Neuronal stem cell (in vitro differentiated cells): ENCODE measurements at regions not wholly inside any gene's neighbourhood (a gene's known extent, or its start where the extent isn't known, plus 50 kb on each side); places are given as distances from the start of the nearest gene placed in this dataset.

ENCODE experiments used
- DNase-seq: peaks from one replicate; pipeline ENCODE4 v3.0.0-alpha.2; 2013; ENCODE audit warnings: low spot score
- H2AFZ ChIP-seq: one replicate; pipeline ENCODE4 v1.6.1; 2013; ENCODE audit warnings: mild to moderate bottlenecking, low read length, inconsistent platforms
- H2AK5ac ChIP-seq: 2 replicates; pipeline ENCODE4 v1.6.1; 2013; ENCODE audit warnings: low read depth, mild to moderate bottlenecking, inconsistent platforms, low read length, moderate library complexity, mixed read lengths
- H2BK120ac ChIP-seq: 2 replicates; pipeline ENCODE4 v1.6.1; 2013; ENCODE audit warnings: low read depth, mild to moderate bottlenecking, inconsistent platforms, low read length, moderate library complexity, mixed read lengths
- H2BK12ac ChIP-seq: one replicate; pipeline ENCODE4 v1.6.1; 2013; ENCODE audit warnings: low read length, inconsistent platforms
- H2BK15ac ChIP-seq: 2 replicates; pipeline ENCODE4 v1.6.1; 2013; ENCODE audit warnings: mild to moderate bottlenecking, low read length, inconsistent platforms, mixed read lengths
- H2BK5ac ChIP-seq: one replicate; pipeline ENCODE4 v1.6.1; 2013; ENCODE audit warnings: inconsistent platforms, mild to moderate bottlenecking, low read length, moderate library complexity
- H3K14ac ChIP-seq: one replicate; pipeline ENCODE4 v1.6.1; 2013; ENCODE audit warnings: low read length, inconsistent platforms
- H3K18ac ChIP-seq: 2 replicates; pipeline ENCODE4 v1.6.1; 2013; ENCODE audit warnings: low read length, inconsistent platforms
- H3K23ac ChIP-seq: 2 replicates; pipeline ENCODE4 v1.6.1; 2013; ENCODE audit warnings: low read depth, mild to moderate bottlenecking, mixed read lengths, low read length, inconsistent platforms; ENCODE audit not compliant: poor library complexity
- H3K27ac ChIP-seq: replicated peaks from 3 replicates; pipeline ENCODE4 v1.5.1; 2013; ENCODE audit warnings: low read length, inconsistent platforms
- H3K27me3 ChIP-seq, 3 experiments: 2 replicates each; pipeline ENCODE4 v1.6.1; 2013; ENCODE audit warnings: low read length in 3 of 3, mild to moderate bottlenecking in 2 of 3, inconsistent platforms in 1 of 3, low read depth in 1 of 3, mixed read lengths in 1 of 3, moderate library complexity in 1 of 3; ENCODE audit not compliant: control insufficient read depth in 3 of 3, insufficient read depth in 3 of 3
- H3K36me3 ChIP-seq, 2 donors: replicated peaks in 1 of 2; 2 replicates each; pipeline ENCODE4 v1.6.1; 2013; ENCODE audit warnings: low read length in 2 of 2; ENCODE audit not compliant: control insufficient read depth in 2 of 2, insufficient read depth in 2 of 2
- H3K4ac ChIP-seq: 2 replicates; pipeline ENCODE4 v1.6.1; 2013; ENCODE audit warnings: inconsistent platforms, mild to moderate bottlenecking, low read length, moderate library complexity
- H3K4me1 ChIP-seq, 2 donors: 1 replicate in 1 of 2; 2 replicates in 1 of 2; pipeline ENCODE4 v1.6.1; 2013; ENCODE audit warnings: low read length in 2 of 2, low read depth in 1 of 2; ENCODE audit not compliant: control insufficient read depth in 2 of 2, insufficient read depth in 1 of 2
- H3K4me2 ChIP-seq: one replicate; pipeline ENCODE4 v1.6.1; 2013; ENCODE audit warnings: mild to moderate bottlenecking, low read length, inconsistent platforms; ENCODE audit not compliant: insufficient read depth, poor library complexity, severe bottlenecking
- H3K4me3 ChIP-seq, 2 donors: 2 replicates each; pipeline ENCODE4 v1.5.1; 2013; ENCODE audit warnings: low read length in 2 of 2, mild to moderate bottlenecking in 2 of 2, inconsistent platforms in 1 of 2, moderate library complexity in 1 of 2
- H3K79me1 ChIP-seq: one replicate; pipeline ENCODE4 v1.6.1; 2013; ENCODE audit warnings: low read depth, mild to moderate bottlenecking, inconsistent platforms, low read length, moderate library complexity
- H3K9ac ChIP-seq: one replicate; pipeline ENCODE4 v1.6.1; 2013; ENCODE audit warnings: mild to moderate bottlenecking, low read depth, low read length, inconsistent platforms; ENCODE audit not compliant: poor library complexity
- H3K9me3 ChIP-seq, 2 donors: replicated peaks in 1 of 2; 2 replicates each; pipeline versions ENCODE3 to v1.6.1; 2013; ENCODE audit warnings: low read length in 2 of 2, mild to moderate bottlenecking in 2 of 2, inconsistent platforms in 1 of 2, low read depth in 1 of 2, mixed read lengths in 1 of 2, moderate library complexity in 1 of 2; ENCODE audit not compliant: control insufficient read depth in 2 of 2, insufficient read depth in 1 of 2
- H4K8ac ChIP-seq: one replicate; pipeline ENCODE4 v1.6.1; 2013; ENCODE audit warnings: low read depth, mild to moderate bottlenecking, inconsistent platforms, low read length, moderate library complexity
- H4K91ac ChIP-seq: one replicate; pipeline ENCODE4 v1.6.1; 2013; ENCODE audit warnings: low read length, low read depth, mild to moderate bottlenecking, inconsistent platforms; ENCODE audit not compliant: poor library complexity
- WGBS, 2 donors: extraction: QIAGEN DNeasy Blood & Tissue Kit; methylation state at CpG; one replicate each; pipeline ENCODE4 v1.1.7; 2013; ENCODE audit warnings: missing lambda C conversion rate in 2 of 2, mixed read lengths in 1 of 2; ENCODE audit not compliant: insufficient read length in 2 of 2, insufficient replicate concordance in 1 of 2; ENCODE audit errors: extremely low coverage in 2 of 2; 5-methylcytosine and 5-hydroxymethylcytosine counted together

DNA sequence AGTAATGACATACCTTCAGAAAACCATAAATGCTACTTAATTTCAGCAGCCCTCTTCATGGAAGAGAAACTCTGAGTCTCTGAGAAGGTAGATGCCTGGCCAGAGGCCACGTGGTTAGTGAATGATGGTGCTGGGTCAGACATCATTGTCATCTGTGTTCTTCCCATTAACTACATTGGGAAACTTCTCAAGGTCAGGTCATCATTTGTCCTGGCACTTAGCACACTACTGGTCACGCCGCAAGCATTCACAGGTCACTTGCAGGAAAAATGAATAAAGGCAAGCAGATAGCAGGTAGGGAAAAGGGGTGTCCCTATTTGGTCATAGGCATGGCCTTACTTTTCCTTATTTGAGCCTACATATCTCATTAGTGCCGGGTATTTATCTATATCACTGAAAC, 220.1 kb upstream of the PROX1 start:
- H2BK12ac ChIP-seq = no peak overlapping the region
- peaks cover 0 to 1% of the 10 kb centered on the region in 2 donors for H3K4me1 ChIP-seq
- no peak overlapping the region for H2BK15ac ChIP-seq
- WGBS, 2 donors = no CpG with 5 or more reads among the region's 4 CpGs
- H4K91ac ChIP-seq = no peak overlapping the region
- no peaks in the 10 kb centered on the region for H3K27me3 ChIP-seq
- no peak overlapping the region for H3K9ac ChIP-seq
- H3K18ac ChIP-seq = no peak overlapping the region
- H3K9me3 ChIP-seq = no peaks in the 10 kb centered on the region
- H3K23ac ChIP-seq = no peak overlapping the region
- no peak overlapping the region for H2BK120ac ChIP-seq
- no peak overlapping the region for H2AK5ac ChIP-seq
- no peak for DNase-seq
- no peak overlapping the region for H2BK5ac ChIP-seq
- H4K8ac ChIP-seq = no peak overlapping the region
- no peak overlapping the region for H3K14ac ChIP-seq
- no peaks in the 10 kb centered on the region for H3K79me1 ChIP-seq
- H3K4ac ChIP-seq = no peak overlapping the region
- no peak overlapping the region for H3K4me3 ChIP-seq
- no peak overlapping the region for H3K4me2 ChIP-seq
- H3K36me3 ChIP-seq = no peaks in the 10 kb centered on the region
- H2AFZ ChIP-seq = no peak overlapping the region
- H3K27ac ChIP-seq = no peak overlapping the region

GRCh38 chr1:213772128-213773063, 215.4 kb upstream of the PROX1 start:
- no peak overlapping the region for H3K4me2 ChIP-seq
- no peaks in the 10 kb centered on the region for H3K9me3 ChIP-seq
- no peak overlapping the region for H3K23ac ChIP-seq
- H2BK5ac ChIP-seq = no peak overlapping the region
- WGBS, 2 donors = no CpG with 5 or more reads among the region's 23 CpGs
- H3K18ac ChIP-seq = no peak overlapping the region
- H3K14ac ChIP-seq = no peak overlapping the region
- H3K36me3 ChIP-seq = no peaks in the 10 kb centered on the region
- no peak overlapping the region for H2AFZ ChIP-seq
- H2BK120ac ChIP-seq = no peak overlapping the region
- H3K4me1 ChIP-seq = peaks cover 0 to 1% of the 10 kb centered on the region in 2 donors
- H2BK12ac ChIP-seq = no peak overlapping the region
- H2AK5ac ChIP-seq = no peak overlapping the region
- H3K27me3 ChIP-seq = no peaks in the 10 kb centered on the region
- H3K27ac ChIP-seq = no peak overlapping the region
- no peaks in the 10 kb centered on the region for H3K79me1 ChIP-seq
- no peak overlapping the region for H4K8ac ChIP-seq
- no peak overlapping the region for H3K4ac ChIP-seq
- H2BK15ac ChIP-seq = no peak overlapping the region
- H3K4me3 ChIP-seq = no peak overlapping the region
- H3K9ac ChIP-seq = no peak overlapping the region
- DNase-seq = no peak
- H4K91ac ChIP-seq = no peak overlapping the region

DNA sequence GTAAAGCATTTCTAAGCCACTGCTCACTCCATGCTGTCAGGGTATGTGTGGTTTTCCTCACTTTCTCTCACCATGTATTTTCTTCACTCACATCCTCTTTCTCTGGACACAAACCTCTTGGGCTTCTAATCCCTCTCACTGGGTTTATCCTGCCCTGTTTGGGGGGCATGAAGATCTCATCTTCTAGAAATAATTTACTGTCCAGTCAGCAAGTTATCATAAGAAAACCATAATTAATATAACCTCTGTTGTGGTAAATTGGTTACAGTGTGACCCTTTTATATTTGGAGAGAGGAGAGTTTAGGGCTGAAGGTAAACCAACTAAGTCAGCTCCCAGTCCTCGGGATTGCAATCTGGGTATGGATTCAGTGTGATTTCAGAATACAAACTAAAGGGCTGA, 213.8 kb upstream of the PROX1 start:
- Histone ChIP-seq H3K4me2 (no peak overlapping the region), H3K27me3 (no peaks in the 10 kb centered on the region), H2BK12ac (no peak overlapping the region), H3K18ac (no peak overlapping the region), H2BK5ac (no peak overlapping the region), H2AFZ (no peak overlapping the region), H3K23ac (no peak overlapping the region), H3K36me3 (no peaks in the 10 kb centered on the region), H4K8ac (no peak overlapping the region), H3K27ac (no peak overlapping the region), H3K4me1 (peaks cover 0 to 2% of the 10 kb centered on the region in 2 donors), H2BK15ac (no peak overlapping the region), H3K4ac (no peak overlapping the region), H4K91ac (no peak overlapping the region), H3K9ac (no peak overlapping the region), H3K14ac (no peak overlapping the region), H2AK5ac (no peak overlapping the region), H3K79me1 (no peaks in the 10 kb centered on the region), H2BK120ac (no peak overlapping the region), H3K9me3 (no peaks in the 10 kb centered on the region), H3K4me3 (no peak overlapping the region)
- WGBS, 2 donors = no CpG with 5 or more reads among the region's 1 CpG
- DNase-seq = no peak

DNA sequence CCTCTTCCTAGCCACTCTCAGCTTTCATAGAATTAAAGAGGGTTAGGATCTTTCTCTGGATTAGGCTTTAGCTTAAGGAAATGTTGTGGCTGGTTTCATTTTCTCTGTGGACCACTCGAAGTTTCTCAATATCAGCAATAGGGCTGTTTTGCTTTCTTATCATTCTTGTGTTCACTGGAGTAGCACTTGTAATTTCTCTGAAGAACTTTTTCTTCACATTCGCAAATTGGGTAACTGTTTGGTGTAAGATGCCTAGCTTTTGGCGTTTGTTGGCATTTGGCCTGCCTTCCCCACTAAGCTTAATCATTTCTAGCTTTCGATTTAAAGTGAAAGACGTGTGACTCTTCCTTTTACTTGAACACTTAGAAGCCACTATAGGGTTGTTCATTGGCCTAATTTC, 210.8 kb upstream of the PROX1 start:
- no peak for DNase-seq
- H3K9me3 ChIP-seq = no peaks in the 10 kb centered on the region
- no peak overlapping the region for H2BK5ac ChIP-seq
- no peak overlapping the region for H2AFZ ChIP-seq
- H3K36me3 ChIP-seq = no peaks in the 10 kb centered on the region
- H4K8ac ChIP-seq = no peak overlapping the region
- H3K79me1 ChIP-seq = no peaks in the 10 kb centered on the region
- H3K14ac ChIP-seq = no peak overlapping the region
- WGBS, 2 donors = no CpG with 5 or more reads among the region's 5 CpGs
- H3K4me2 ChIP-seq = no peak overlapping the region
- peaks cover 0 to 2% (median 0%) of the 10 kb centered on the region in 3 experiments for H3K27me3 ChIP-seq
- H2BK15ac ChIP-seq = no peak overlapping the region
- no peak overlapping the region for H3K18ac ChIP-seq
- H3K4me1 ChIP-seq = peaks cover 0 to 2% of the 10 kb centered on the region in 2 donors
- no peak overlapping the region for H4K91ac ChIP-seq
- H3K4me3 ChIP-seq = no peak overlapping the region
- H3K4ac ChIP-seq = no peak overlapping the region
- H2BK120ac ChIP-seq = no peak overlapping the region
- H3K27ac ChIP-seq = no peak overlapping the region
- H2AK5ac ChIP-seq = no peak overlapping the region
- no peak overlapping the region for H3K23ac ChIP-seq
- H3K9ac ChIP-seq = no peak overlapping the region
- no peak overlapping the region for H2BK12ac ChIP-seq
